Activated CD4-positive, alpha-beta T cell treated with anti-CD3 and anti-CD28 coated beads for 1 hour (primary cell): ENCODE measurements at regions not wholly inside any gene's neighbourhood (a gene's known extent, or its start where the extent isn't known, plus 50 kb on each side); places are given as distances from the start of the nearest gene placed in this dataset.

Experiments used
- DNase-seq: peaks from one replicate; pipeline ENCODE4 v3.0.0-alpha.2; 2020

DNA sequence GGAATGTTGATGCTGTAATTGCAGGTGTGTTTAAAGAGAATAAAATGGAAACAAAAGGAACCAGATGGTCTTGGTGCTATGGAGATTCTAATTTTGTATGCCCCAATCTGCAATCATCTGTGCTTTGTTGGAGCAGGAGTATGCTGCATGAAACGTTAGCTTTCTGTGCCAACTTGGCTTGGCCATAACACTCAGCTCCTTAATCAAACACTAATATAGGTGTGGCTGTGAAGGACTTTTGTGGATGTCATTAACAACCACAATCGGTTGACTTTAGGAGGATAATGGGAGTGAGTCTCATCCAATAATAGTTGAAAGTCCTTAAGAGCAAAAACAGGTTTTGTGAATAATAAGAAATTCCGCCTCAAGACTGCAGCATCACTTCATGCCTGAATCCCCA lies 399.2 kb downstream of the NLGN4X start:
- DNase-seq, result no peak

DNA sequence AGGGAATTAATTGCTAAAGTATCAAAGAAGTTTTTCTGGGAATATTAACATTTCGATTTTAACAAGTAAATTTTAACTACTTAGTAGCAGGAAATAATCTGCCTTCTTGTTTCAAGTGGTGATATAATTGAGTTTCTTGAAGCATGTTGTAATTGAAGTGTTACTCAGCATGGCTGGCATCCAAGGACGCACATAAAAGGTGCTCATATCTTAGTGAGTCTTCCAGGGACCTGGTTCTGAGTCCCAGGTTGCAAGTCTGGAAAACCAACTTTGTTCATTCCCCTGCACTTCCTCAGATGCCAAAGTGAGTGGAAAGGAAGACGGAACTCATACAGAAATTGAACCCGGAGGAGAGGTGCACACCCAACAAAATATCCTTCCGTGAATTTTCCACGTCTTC lies 399.6 kb downstream of the NLGN4X start:
- no peak for DNase-seq

DNA sequence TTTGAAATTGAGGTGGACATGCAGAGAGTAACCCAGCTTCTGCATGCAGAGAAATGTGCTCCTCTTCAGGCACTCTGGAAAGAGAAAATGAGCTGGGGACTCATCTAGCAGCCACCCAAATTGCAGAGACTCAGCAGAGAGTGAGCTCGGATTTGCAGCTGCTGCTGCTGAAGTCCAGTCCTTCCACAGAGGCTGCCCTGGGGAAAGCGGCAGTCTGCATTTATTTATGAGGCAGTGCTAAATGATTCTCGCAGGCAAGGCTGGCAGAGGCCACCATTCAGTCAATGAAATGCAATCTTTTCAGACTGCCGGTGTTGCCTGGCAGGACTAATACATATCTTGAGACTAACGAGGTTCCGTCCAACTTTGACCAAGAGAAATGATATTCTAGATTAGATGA lies 404.8 kb downstream of the NLGN4X start:
- DNase-seq, result no peak

- DNase-seq, result no peak
Measured at GRCh38 chrX:5810636-5811035, 418.0 kb downstream of the NLGN4X start.

DNA sequence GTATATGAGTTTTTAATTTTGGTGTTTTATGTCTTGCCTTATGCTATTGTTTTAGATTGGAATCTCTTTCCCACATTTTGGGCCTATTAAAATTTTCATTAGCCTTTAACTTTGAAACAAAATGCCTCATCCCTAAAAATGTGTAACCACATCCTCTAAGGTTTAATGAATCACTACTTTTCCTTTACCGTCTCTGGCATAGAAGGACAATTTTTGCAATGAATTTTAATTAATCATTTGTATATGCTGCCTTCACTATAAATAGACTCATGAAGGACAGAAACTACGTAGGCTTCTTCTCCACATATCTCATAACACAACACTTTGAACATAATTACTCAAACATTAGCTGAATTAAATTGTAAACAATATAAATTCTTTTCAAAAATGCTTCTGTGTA lies 421.5 kb downstream of the NLGN4X start:
- DNase-seq, result no peak

GRCh38 chrX:5802391-5802790 lies 426.3 kb downstream of the NLGN4X start:
- no peak for DNase-seq

DNA sequence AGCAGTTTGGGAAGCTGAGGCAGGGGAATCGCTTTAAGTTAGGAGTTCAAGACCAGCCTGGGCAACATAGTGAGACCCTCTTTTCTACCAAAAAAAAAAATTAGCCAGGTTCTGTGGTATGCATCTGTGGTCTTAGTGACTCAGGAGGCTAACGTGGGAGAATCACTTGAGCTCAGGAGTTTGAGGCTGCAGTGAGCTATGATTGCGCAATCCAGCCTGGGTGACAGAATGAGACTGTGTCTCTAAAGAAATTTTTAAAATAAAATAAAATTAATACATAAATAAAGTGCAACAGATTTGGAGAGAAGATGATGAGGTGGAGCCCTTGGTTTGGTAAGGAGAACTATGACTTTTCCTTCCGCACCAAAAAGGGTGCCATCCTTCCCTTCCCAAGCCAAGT lies 436.9 kb downstream of the NLGN4X start:
- no peak for DNase-seq

DNA sequence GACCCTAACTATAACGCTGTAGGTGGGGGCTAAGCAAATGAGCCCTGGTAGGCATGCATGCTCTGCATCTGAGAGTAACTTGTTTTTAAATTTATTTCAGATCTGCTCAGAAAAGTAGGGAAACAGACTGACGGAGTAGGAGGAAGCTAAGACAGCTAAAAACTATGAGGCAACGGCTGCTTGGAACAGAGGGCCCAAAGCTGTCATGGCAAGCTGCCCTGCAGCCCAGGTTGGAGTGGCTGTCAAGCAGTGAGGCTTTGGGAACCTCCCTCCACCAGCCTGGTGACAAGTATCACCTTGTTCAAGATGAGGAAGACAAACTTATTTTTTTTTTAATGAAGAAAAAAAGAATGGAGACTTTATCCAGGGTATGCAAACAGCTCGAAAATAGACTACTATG lies 439.8 kb downstream of the NLGN4X start:
- no peak for DNase-seq

- DNase-seq, result no peak
Measured at GRCh38 chrX:5780821-5781220, 447.8 kb downstream of the NLGN4X start.

- DNase-seq, result no peak
Measured at GRCh38 chrX:5775846-5776430, 452.7 kb downstream of the NLGN4X start.

DNA sequence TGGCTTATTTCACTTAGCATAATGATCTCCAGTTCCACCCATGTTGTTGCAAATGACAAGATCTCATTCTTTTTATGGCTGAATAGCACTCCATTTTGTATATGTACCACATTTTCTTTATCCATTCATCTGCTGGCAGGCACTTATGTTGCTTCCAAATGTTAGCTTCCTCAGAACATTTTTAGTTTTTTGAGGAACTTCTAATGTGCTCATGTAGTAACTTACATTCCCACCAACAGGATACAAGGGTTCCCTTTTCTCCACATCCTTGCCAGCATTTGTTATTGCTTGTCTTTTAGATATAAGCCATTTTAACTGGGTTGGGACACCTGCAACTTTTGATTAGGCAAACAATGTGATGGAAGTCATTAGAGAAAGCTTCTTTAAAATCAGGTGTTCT lies 454.2 kb downstream of the NLGN4X start:
- no peak for DNase-seq

DNA sequence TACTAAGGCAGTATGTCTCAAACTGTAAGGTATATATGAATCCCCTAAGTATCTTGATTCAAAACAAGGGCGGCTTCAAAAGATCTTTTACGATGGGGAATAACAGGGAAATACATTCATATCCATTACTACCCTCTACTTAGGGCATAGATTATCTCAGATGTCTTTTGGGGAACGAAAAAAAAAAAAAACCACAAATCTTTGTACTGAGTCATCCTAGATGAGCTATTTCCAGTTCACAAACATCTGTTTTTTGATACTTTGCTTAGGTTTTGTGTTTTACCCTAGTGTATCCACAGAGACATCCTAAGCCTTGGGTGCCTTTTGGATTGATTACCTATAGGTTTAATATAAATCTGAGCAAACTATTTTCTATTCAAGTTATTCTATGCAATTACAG lies 457.2 kb downstream of the NLGN4X start:
- DNase-seq, result no peak

- no peak for DNase-seq
Measured at GRCh38 chrX:5756616-5757015, 472.1 kb downstream of the NLGN4X start.

DNA sequence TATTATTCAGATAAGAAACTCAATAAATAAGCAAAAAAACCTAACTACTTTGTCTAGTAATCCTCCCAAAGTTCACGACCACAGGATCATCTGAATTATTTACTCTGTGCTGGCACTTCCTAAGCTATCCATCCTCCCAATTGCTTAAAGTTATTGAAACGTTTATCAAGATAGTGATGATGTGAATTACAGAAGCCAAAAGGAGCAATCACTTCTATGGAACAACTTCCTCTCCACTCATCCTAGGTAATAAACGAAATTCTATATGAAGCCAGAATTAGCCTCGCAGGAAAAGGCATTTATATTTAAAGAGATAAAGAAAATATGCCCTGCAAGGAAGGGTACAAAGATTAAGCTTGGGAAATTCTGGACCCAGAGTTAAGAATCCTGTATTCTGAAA lies 475.4 kb downstream of the NLGN4X start:
- no peak for DNase-seq

DNA sequence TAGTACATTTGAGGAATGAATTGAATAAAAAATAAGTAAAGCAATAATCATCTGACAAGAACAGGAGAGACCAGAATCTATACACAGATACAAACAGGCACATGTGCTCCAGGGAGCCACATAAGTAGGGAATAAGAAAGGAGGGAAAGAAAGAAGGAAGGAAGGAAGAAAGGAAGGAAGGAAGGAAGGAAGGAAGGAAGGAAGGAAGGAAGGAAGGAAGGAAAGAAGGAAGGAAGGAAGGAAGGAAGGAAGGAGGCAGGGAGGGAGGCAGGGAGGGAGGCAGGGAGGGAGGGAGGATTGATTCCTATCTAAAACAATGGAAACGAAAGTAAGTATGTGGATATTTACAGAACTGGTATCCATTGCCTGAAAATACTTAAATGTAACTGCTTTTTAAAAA lies 475.8 kb downstream of the NLGN4X start:
- no peak for DNase-seq

GRCh38 chrX:5748586-5749150 lies 480.0 kb downstream of the NLGN4X start:
- DNase-seq, result no peak

GRCh38 chrX:5746231-5746630 lies 482.4 kb downstream of the NLGN4X start:
- DNase-seq, result no peak

DNA sequence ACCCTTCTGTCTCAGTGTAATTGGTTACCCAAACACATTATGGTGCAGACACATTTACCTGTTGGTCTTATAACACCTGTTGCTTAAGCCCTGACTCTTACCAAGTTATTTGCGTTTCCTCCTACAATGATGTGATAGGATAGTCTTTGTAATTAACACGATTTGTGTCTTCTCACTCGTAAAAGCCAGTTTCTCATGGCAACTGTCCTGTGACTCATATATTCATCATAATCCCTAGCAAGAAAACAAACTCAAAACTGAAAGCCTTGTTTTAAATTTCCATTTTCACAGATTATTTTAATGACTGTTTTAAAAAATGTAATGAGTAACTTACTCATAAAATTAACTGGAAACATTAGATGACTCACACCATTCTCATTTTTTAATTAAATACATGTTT lies 495.2 kb downstream of the NLGN4X start:
- no peak for DNase-seq

DNA sequence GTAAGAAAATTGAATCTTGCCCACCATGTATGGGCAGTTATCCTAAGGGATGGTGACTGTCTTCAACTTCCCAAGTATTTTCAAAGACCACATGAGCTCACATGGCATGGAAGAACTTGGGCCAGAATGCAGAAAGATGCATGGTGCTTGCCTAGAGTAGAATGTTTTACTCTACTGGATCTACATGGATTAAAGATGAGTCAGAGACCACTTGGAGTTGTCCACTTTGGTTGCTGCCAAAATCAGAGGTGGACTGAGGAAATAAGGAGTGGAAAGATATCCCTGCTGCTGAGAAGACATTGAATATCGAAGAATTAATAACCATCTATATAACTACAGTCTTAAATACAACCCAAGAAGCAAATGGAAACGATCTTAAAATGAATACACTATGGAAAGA lies 498.1 kb downstream of the NLGN4X start:
- DNase-seq, result no peak

GRCh38 chrX:5726224-5726623 lies 502.4 kb downstream of the NLGN4X start:
- DNase-seq, result no peak

DNA sequence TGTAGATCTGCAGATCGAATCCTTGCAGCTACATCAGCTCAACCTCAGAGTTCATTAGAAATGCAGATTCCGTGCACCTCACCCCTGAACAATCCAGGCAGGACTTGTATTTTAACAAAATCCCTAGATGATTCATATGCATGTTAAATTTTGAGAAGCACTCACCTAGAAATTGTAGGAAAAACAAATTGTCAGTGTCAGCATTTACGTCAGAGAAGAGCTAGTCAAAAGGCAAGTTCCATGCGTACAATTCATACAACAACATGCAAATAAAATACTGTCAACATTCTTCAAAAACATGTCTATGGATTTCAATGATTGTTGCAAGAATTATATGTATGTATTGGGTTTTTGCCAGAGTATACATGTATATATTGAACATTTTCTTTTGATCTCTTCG lies 504.5 kb downstream of the NLGN4X start:
- DNase-seq, result no peak

DNA sequence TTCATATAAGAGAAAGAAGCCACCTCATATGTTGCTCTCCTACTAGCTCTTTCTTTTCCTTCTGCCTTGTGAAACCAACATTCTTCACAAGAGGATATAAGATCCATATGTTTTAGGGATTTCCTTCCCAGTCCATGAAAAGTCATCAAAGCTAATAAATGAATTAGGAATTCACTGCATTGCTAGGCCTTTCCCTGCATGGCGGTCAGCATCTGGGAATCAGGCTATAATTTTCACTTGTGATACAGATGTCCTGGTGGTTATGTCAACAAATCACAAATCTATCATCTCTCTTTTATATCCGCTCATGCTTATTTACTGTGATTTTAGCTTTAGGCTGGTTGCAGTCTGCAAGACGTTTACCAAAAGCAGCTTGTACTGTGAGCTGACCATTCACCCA lies 510.0 kb downstream of the NLGN4X start:
- no peak for DNase-seq

DNA sequence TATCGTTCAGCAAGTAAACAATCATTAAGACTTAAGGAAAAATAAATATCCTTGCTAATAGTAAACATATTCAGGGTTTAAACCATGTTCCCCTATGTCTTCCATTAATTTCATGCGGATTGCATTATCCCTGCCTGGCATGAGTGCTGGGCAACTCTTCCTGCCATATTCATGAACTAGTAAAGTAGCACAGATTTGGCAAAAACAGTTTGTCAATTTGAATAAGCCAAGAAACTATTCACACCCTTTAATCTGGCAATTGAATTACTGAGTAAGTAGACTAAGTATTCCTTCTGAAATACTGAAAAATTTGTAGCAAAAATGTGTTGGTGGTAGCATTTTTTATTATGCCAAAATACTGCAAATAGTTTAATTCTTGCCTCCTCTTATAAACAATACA lies 512.0 kb downstream of the NLGN4X start:
- no peak for DNase-seq

GRCh38 chrX:5708251-5708650 lies 520.4 kb downstream of the NLGN4X start:
- DNase-seq, result no peak

- DNase-seq, result no peak
Measured at GRCh38 chrX:5702890-5703289, 525.8 kb downstream of the NLGN4X start.

DNA sequence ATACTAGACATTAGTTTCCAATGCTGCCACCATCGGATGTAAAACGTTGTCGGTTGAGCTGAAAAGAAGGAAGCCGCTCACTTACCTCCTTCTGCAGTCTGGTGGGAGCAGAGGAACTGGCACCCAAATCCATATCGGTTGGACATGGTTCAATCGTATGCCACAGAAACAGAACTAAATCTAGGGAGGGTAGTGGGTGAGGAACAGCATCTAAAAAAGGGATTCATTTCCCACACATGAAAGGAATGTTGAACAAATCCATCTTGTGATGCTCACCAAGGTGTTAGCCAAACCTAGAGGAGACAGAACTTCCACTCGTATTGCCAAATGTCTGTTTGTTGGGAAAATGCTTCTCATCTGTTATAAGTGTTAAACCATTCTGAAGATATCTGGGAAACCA lies 532.7 kb downstream of the NLGN4X start:
- DNase-seq, result no peak
